Erythroblast (primary cell): ENCODE measurements at regions not wholly inside any gene's neighbourhood (a gene's known extent, or its start where the extent isn't known, plus 50 kb on each side); places are given as distances from the start of the nearest gene placed in this dataset.

Source experiments
- GATA1 ChIP-seq: IDR thresholded peaks from 2 replicates; pipeline ENCODE4 v1.6.1; 2011; ENCODE audit warnings: low read depth, mild to moderate bottlenecking, control low read depth, low read length, moderate library complexity
- POLR2A ChIP-seq: IDR thresholded peaks from 2 replicates; pipeline ENCODE4 v1.6.1; 2011; ENCODE audit warnings: mild to moderate bottlenecking, low read length

DNA sequence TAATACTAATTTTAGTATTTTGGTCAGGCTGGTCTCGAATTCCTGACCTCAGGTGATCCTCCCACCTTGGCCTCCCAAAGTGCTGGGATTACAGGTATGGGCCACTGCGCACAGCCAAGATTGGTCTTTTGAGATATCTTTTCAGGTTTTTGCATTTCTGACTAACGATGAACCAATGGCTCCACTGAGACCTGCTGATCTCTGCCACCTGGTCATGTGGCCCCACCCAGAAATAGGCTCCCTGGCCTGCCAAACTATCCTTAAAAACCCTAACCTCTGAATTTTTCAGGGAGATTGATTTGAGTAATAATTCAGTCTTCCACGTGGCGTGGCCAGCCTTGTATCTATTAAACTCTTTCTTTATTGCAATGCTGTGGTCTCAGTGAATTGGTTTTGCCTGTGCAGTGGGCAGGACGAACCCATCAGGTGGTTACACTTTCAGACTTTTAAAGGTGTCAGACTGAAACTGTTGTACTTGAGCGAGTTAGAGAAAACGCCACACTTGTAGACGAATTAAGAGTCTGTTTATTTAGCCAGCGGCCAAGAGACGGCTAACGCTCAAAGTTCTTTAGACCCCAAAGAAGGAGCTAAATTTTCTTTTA, 85.8 kb upstream of the MSH6 start:
- TF ChIP-seq POLR2A, result no peak
- TF ChIP-seq GATA1, result no peak
